Activated CD8-positive, alpha-beta memory T cell treated with anti-CD3 and anti-CD28 coated beads for 36 hours (primary cell): ENCODE measurements at regions not wholly inside any gene's neighbourhood (a gene's known extent, or its start where the extent isn't known, plus 50 kb on each side); places are given as distances from the start of the nearest gene placed in this dataset.
"Not testable (repeated sequence)": the region's sequence is repeated elsewhere in the genome, so short reads cannot be mapped to it uniquely, and the experiment has no call there.

Experiments
- CTCF ChIA-PET: fragments of 350-600 bp; sonication (Branson Sonifier 250); formaldehyde crosslinking; loops from one replicate; lab custom pipeline; 2021; ENCODE audit warnings: antibody characterized with exemption; lab: Charles Lee
- POLR2A ChIA-PET: fragments of 350-600 bp; sonication (Branson Sonifier 250); formaldehyde crosslinking; loops from one replicate; lab custom pipeline; 2021; ENCODE audit warnings: antibody characterized with exemption; lab: Charles Lee

GRCh38 chr6:9799582-9799981 is 615.3 kb downstream of the TFAP2A start:
- POLR2A ChIA-PET, result no interaction called here
- CTCF ChIA-PET, result no interaction called here

- POLR2A ChIA-PET, result no interaction called here
- CTCF ChIA-PET, result no interaction called here
Measured at GRCh38 chr6:9796827-9797226, 618.0 kb downstream of the TFAP2A start.

- POLR2A ChIA-PET, result no interaction called here
- CTCF ChIA-PET, result no interaction called here
Measured at GRCh38 chr6:9795880-9796279, 619.0 kb downstream of the TFAP2A start.

- ChIA-PET POLR2A (no interaction called here), CTCF (no interaction called here)
Measured at GRCh38 chr6:9789201-9789600, 625.7 kb downstream of the TFAP2A start.

- ChIA-PET POLR2A (no interaction called here), CTCF (no interaction called here)
Measured at GRCh38 chr6:9784786-9785185, 630.1 kb downstream of the TFAP2A start.

GRCh38 chr6:9783567-9783966 is 631.3 kb downstream of the TFAP2A start:
- CTCF ChIA-PET, result no interaction called here
- POLR2A ChIA-PET, result no interaction called here

- POLR2A ChIA-PET, result no interaction called here
- CTCF ChIA-PET, result no interaction called here
Measured at GRCh38 chr6:9766240-9766915, 648.5 kb downstream of the TFAP2A start.

- POLR2A ChIA-PET, result no interaction called here
- CTCF ChIA-PET, result no interaction called here
Measured at GRCh38 chr6:9761220-9761619, 653.7 kb downstream of the TFAP2A start.

GRCh38 chr6:9754515-9754914 is 660.4 kb downstream of the TFAP2A start:
- POLR2A ChIA-PET, result no interaction called here
- CTCF ChIA-PET, result no interaction called here

GRCh38 chr6:9745966-9746365 is 668.9 kb downstream of the TFAP2A start:
- POLR2A ChIA-PET, result no interaction called here
- CTCF ChIA-PET, result no interaction called here

GRCh38 chr6:9745476-9745875 is 669.4 kb downstream of the TFAP2A start:
- ChIA-PET CTCF (no interaction called here), POLR2A (no interaction called here)

GRCh38 chr6:9744119-9744518 is 670.8 kb downstream of the TFAP2A start:
- CTCF ChIA-PET, result no interaction called here
- POLR2A ChIA-PET, result no interaction called here

GRCh38 chr6:9732056-9732455 is 682.8 kb downstream of the TFAP2A start:
- POLR2A ChIA-PET, result no interaction called here
- CTCF ChIA-PET, result no interaction called here

- CTCF ChIA-PET, POLR2A ChIA-PET: not testable (repeated sequence)
Measured at GRCh38 chr6:9725776-9726175, 689.1 kb downstream of the TFAP2A start.

GRCh38 chr6:9717568-9717967 is 697.3 kb downstream of the TFAP2A start:
- POLR2A ChIA-PET, result no interaction called here
- CTCF ChIA-PET, result no interaction called here

- ChIA-PET CTCF (no interaction called here), POLR2A (no interaction called here)
Measured at GRCh38 chr6:9711365-9711764, 703.5 kb downstream of the TFAP2A start.

- ChIA-PET POLR2A (no interaction called here), CTCF (no interaction called here)
Measured at GRCh38 chr6:9710574-9710973, 704.3 kb downstream of the TFAP2A start.

- ChIA-PET POLR2A (no interaction called here), CTCF (no interaction called here)
Measured at GRCh38 chr6:9708600-9708999, 706.3 kb downstream of the TFAP2A start.

- ChIA-PET CTCF (no interaction called here), POLR2A (no interaction called here)
Measured at GRCh38 chr6:9704989-9705388, 709.9 kb downstream of the TFAP2A start.

- ChIA-PET CTCF (no interaction called here), POLR2A (no interaction called here)
Measured at GRCh38 chr6:9702914-9703313, 712.0 kb downstream of the TFAP2A start.

GRCh38 chr6:9699888-9700287 is 715.0 kb downstream of the TFAP2A start:
- POLR2A ChIA-PET, result no interaction called here
- CTCF ChIA-PET, result no interaction called here

GRCh38 chr6:9697263-9697931 is 717.5 kb downstream of the TFAP2A start:
- POLR2A ChIA-PET, result no interaction called here
- CTCF ChIA-PET, result no interaction called here
